GM12864 (cell line): ENCODE measurements at regions not wholly inside any gene's neighbourhood (a gene's known extent, or its start where the extent isn't known, plus 50 kb on each side); places are given as distances from the start of the nearest gene placed in this dataset.

Experiments used
- DNase-seq: peaks from one replicate; pipeline ENCODE4 v3.0.0-alpha.2; 2011; ENCODE audit warnings: low read depth
- H3K4me3 ChIP-seq: 2 replicates; pipeline ENCODE4 v1.5.1; 2011; ENCODE audit warnings: mild to moderate bottlenecking, low read depth, low read length, control low read depth
- CTCF ChIP-seq: IDR thresholded peaks from 2 replicates; pipeline ENCODE4 v1.5.1; 2011; ENCODE audit warnings: low read depth, mild to moderate bottlenecking, moderate library complexity, low read length, control low read depth, inconsistent platforms; ENCODE audit errors: missing control alignments

GRCh38 chr5:96148376-96148775 lies 186.7 kb upstream of the ELL2 start:
- TF ChIP-seq CTCF: no peak
- H3K4me3 ChIP-seq: no peak overlapping the region
- DNase-seq: no peak

GRCh38 chr5:96147866-96148265 lies 186.2 kb upstream of the ELL2 start:
- no peak overlapping the region for H3K4me3 ChIP-seq
- DNase-seq: no peak
- no peak for TF ChIP-seq CTCF

GRCh38 chr5:96146675-96147074 lies 185.0 kb upstream of the ELL2 start:
- no peak overlapping the region for H3K4me3 ChIP-seq
- peak; percentile 37 for DNase-seq
- no peak for TF ChIP-seq CTCF

GRCh38 chr5:96144289-96144688 lies 182.6 kb upstream of the ELL2 start:
- TF ChIP-seq CTCF: no peak
- no peak overlapping the region for H3K4me3 ChIP-seq
- DNase-seq: no peak

- H3K4me3 ChIP-seq: no peak overlapping the region
- TF ChIP-seq CTCF: no peak
- DNase-seq: no peak
These were observed 181.8 kb upstream of the ELL2 start for GRCh38 chr5:96143450-96143849.

- no peak overlapping the region for H3K4me3 ChIP-seq
- no peak for DNase-seq
- no peak for TF ChIP-seq CTCF
These were observed 181.3 kb upstream of the ELL2 start for GRCh38 chr5:96142786-96143434.

GRCh38 chr5:96142184-96142781 lies 180.6 kb upstream of the ELL2 start:
- TF ChIP-seq CTCF: no peak
- no peak for DNase-seq
- no peak overlapping the region for H3K4me3 ChIP-seq
